Mononuclear cell (primary cell): ENCODE measurements at regions not wholly inside any gene's neighbourhood (a gene's known extent, or its start where the extent isn't known, plus 50 kb on each side); places are given as distances from the start of the nearest gene placed in this dataset.

Experiments used
- H3K27me3 ChIP-seq: 2 replicates; pipeline ENCODE4 v1.6.0; 2011; ENCODE audit warnings: low read length, control low read depth; ENCODE audit not compliant: insufficient read depth
- H3K4me1 ChIP-seq: 2 replicates; pipeline ENCODE4 v1.5.1; 2011; ENCODE audit warnings: mild to moderate bottlenecking, low read length, control low read depth; ENCODE audit not compliant: insufficient read depth
- H3K4me3 ChIP-seq: 2 replicates; pipeline ENCODE4 v1.5.1; 2011; ENCODE audit warnings: mild to moderate bottlenecking, low read length, moderate library complexity
- H3K9me3 ChIP-seq: 2 replicates; pipeline ENCODE4 v1.5.1; 2011; ENCODE audit warnings: low read depth, mild to moderate bottlenecking, control low read depth, low read length

GRCh38 chr9:79969393-79970145 lies 397.8 kb downstream of the TLE4 start:
- Histone ChIP-seq H3K9me3 (no peaks in the 10 kb centered on the region), H3K4me3 (no peak overlapping the region), H3K4me1 (no peaks in the 10 kb centered on the region), H3K27me3 (no peaks in the 10 kb centered on the region)

- H3K27me3 ChIP-seq: no peaks in the 10 kb centered on the region
- no peak overlapping the region for H3K4me3 ChIP-seq
- no peaks in the 10 kb centered on the region for H3K4me1 ChIP-seq
- H3K9me3 ChIP-seq: no peaks in the 10 kb centered on the region
These were observed 396.8 kb downstream of the TLE4 start for GRCh38 chr9:79968533-79968932.

- Histone ChIP-seq H3K27me3 (no peaks in the 10 kb centered on the region), H3K4me1 (no peaks in the 10 kb centered on the region), H3K9me3 (no peaks in the 10 kb centered on the region), H3K4me3 (no peak overlapping the region)
These were observed 391.1 kb downstream of the TLE4 start for GRCh38 chr9:79962836-79963235.

GRCh38 chr9:79962150-79962549 lies 390.4 kb downstream of the TLE4 start:
- no peaks in the 10 kb centered on the region for H3K9me3 ChIP-seq
- H3K4me1 ChIP-seq: no peaks in the 10 kb centered on the region
- no peak overlapping the region for H3K4me3 ChIP-seq
- no peaks in the 10 kb centered on the region for H3K27me3 ChIP-seq

- H3K27me3 ChIP-seq: no peaks in the 10 kb centered on the region
- no peaks in the 10 kb centered on the region for H3K4me1 ChIP-seq
- H3K4me3 ChIP-seq: no peak overlapping the region
- H3K9me3 ChIP-seq: no peaks in the 10 kb centered on the region
These were observed 383.5 kb downstream of the TLE4 start for GRCh38 chr9:79955300-79955699.

- Histone ChIP-seq H3K4me1 (no peaks in the 10 kb centered on the region), H3K9me3 (no peaks in the 10 kb centered on the region), H3K27me3 (no peaks in the 10 kb centered on the region), H3K4me3 (no peak overlapping the region)
These were observed 382.1 kb downstream of the TLE4 start for GRCh38 chr9:79953908-79954307.

- no peaks in the 10 kb centered on the region for H3K9me3 ChIP-seq
- no peak overlapping the region for H3K4me3 ChIP-seq
- no peaks in the 10 kb centered on the region for H3K27me3 ChIP-seq
- no peaks in the 10 kb centered on the region for H3K4me1 ChIP-seq
These were observed 380.6 kb downstream of the TLE4 start for GRCh38 chr9:79952401-79952800.

- Histone ChIP-seq H3K4me1 (no peaks in the 10 kb centered on the region), H3K9me3 (no peaks in the 10 kb centered on the region), H3K4me3 (no peak overlapping the region), H3K27me3 (no peaks in the 10 kb centered on the region)
These were observed 374.9 kb downstream of the TLE4 start for GRCh38 chr9:79946712-79947111.

GRCh38 chr9:79945495-79945894 lies 373.7 kb downstream of the TLE4 start:
- Histone ChIP-seq H3K4me1 (no peaks in the 10 kb centered on the region), H3K4me3 (no peak overlapping the region), H3K9me3 (no peaks in the 10 kb centered on the region), H3K27me3 (no peaks in the 10 kb centered on the region)

- no peak overlapping the region for H3K4me3 ChIP-seq
- no peaks in the 10 kb centered on the region for H3K27me3 ChIP-seq
- H3K4me1 ChIP-seq: no peaks in the 10 kb centered on the region
- H3K9me3 ChIP-seq: no peaks in the 10 kb centered on the region
These were observed 373.3 kb downstream of the TLE4 start for GRCh38 chr9:79945016-79945415.

- Histone ChIP-seq H3K27me3 (no peaks in the 10 kb centered on the region), H3K4me3 (no peak overlapping the region), H3K4me1 (no peaks in the 10 kb centered on the region), H3K9me3 (no peaks in the 10 kb centered on the region)
These were observed 369.2 kb downstream of the TLE4 start for GRCh38 chr9:79940919-79941318.

- Histone ChIP-seq H3K9me3 (no peaks in the 10 kb centered on the region), H3K4me1 (no peaks in the 10 kb centered on the region), H3K4me3 (no peak overlapping the region), H3K27me3 (no peaks in the 10 kb centered on the region)
These were observed 368.1 kb downstream of the TLE4 start for GRCh38 chr9:79939819-79940218.

GRCh38 chr9:79936336-79936735 lies 364.6 kb downstream of the TLE4 start:
- Histone ChIP-seq H3K9me3 (no peaks in the 10 kb centered on the region), H3K4me3 (no peak overlapping the region), H3K27me3 (no peaks in the 10 kb centered on the region), H3K4me1 (no peaks in the 10 kb centered on the region)

GRCh38 chr9:79929285-79929684 lies 357.5 kb downstream of the TLE4 start:
- Histone ChIP-seq H3K27me3 (no peaks in the 10 kb centered on the region), H3K4me3 (no peak overlapping the region), H3K4me1 (no peaks in the 10 kb centered on the region), H3K9me3 (no peaks in the 10 kb centered on the region)

GRCh38 chr9:79928661-79929223 lies 357.0 kb downstream of the TLE4 start:
- H3K4me3 ChIP-seq: no peak overlapping the region
- H3K4me1 ChIP-seq: no peaks in the 10 kb centered on the region
- no peaks in the 10 kb centered on the region for H3K9me3 ChIP-seq
- no peaks in the 10 kb centered on the region for H3K27me3 ChIP-seq

- no peaks in the 10 kb centered on the region for H3K27me3 ChIP-seq
- H3K4me1 ChIP-seq: no peaks in the 10 kb centered on the region
- no peaks in the 10 kb centered on the region for H3K9me3 ChIP-seq
- no peak overlapping the region for H3K4me3 ChIP-seq
These were observed 353.6 kb downstream of the TLE4 start for GRCh38 chr9:79925326-79925725.
